ENCODE measurements at regions not wholly inside any gene's neighbourhood (a gene's known extent, or its start where the extent isn't known, plus 50 kb on each side); places are given as distances from the start of the nearest gene placed in this dataset.

DNA sequence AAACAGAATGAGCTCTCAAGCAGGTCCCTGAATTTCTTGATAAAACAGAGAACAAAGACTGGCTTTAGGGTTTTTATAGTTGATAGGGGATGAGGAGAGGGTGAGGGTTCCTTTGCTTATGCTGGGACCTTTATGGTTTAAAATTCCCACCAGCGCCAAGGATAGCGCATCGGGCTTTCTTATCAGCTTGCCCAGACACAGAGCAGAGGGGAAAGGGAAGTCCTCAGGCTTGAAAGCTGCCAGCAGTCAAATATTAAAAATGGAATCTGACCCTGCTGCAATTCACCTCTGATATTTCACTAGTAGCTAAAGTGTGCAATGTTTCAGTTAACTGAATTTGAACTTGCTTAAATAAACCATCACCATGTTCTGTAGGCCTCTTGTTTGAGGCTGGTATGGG lies 55.0 kb upstream of the EPHA3 start:
- no peaks in the 10 kb centered on the region for H3F3A ChIP-seq (replicated peaks; ENCODE audit: insufficient read depth)
- ChIA-PET POLR2A (no interaction called here), CTCF (no interaction called here)
- H4K20me1 ChIP-seq (ENCODE audit: insufficient read depth), result no peaks in the 10 kb centered on the region
- TF ChIP-seq FOXM1 (IDR thresholded peaks at IDR 0.05; ENCODE audit: low read depth) (no peak), RAD21 (IDR thresholded peaks at IDR 0.05; ENCODE audit: low read length) (no peak), RXRA (IDR thresholded peaks at IDR 0.05; ENCODE audit: borderline replicate concordance, low read depth) (no peak), YY1 (IDR thresholded peaks at IDR 0.05; ENCODE audit: low read depth) (no peak), RCOR1 (IDR thresholded peaks at IDR 0.05; ENCODE audit: low read length) (no peak), SIN3A (IDR thresholded peaks at IDR 0.05; ENCODE audit: borderline replicate concordance, low read depth, low read length) (no peak), IRF3 (IDR thresholded peaks at IDR 0.05; ENCODE audit: low read depth, low read length) (no peak), MXI1 (IDR thresholded peaks at IDR 0.05; ENCODE audit: low read depth, low read length) (no peak)
- H3K9me3 ChIP-seq, result no peaks in the 10 kb centered on the region
- no peak for DNase-seq
- no peak overlapping the region for H3K27ac ChIP-seq (ENCODE audit: low read depth in 2 of 2, low read length in 1 of 2)
- H3K9ac ChIP-seq, result no peak overlapping the region
- H3K27me3 ChIP-seq (ENCODE audit: insufficient read depth), result no peaks in the 10 kb centered on the region
- no peaks in the 10 kb centered on the region for H3K36me3 ChIP-seq (replicated peaks in 1 of 2; ENCODE audit: control insufficient read depth in 1 of 2, insufficient read depth in 2 of 2, low read length in 1 of 2)
- no peaks in the 10 kb centered on the region for H3K4me1 ChIP-seq (ENCODE audit: control insufficient read depth in 1 of 2, insufficient read depth in 2 of 2, low read depth in 1 of 2, low read length in 1 of 2)
- no peak overlapping the region for H2AFZ ChIP-seq (ENCODE audit: low read depth)
- H3K4me3 ChIP-seq (ENCODE audit: low read depth in 2 of 2, low read length in 1 of 2), result no peak overlapping the region
- 0% methylated on average over 2 of the region's 3 CpGs for WGBS (ENCODE audit: low lambda C conversion rate)
- no peaks in the 10 kb centered on the region for H3K9me2 ChIP-seq
- no peak overlapping the region for H3K4me2 ChIP-seq
- no peaks in the 10 kb centered on the region for H3K79me2 ChIP-seq (ENCODE audit: insufficient read depth)

- TF ChIP-seq JUND (IDR thresholded peaks at IDR 0.05) (no peak), NFIC (IDR thresholded peaks at IDR 0.05; ENCODE audit: borderline replicate concordance) (no peak), EZH2phosphoT487 (IDR thresholded peaks at IDR 0.05; ENCODE audit: borderline replicate concordance, low read depth) (no peak), GATA2 (CRISPR knock-in tag; IDR thresholded peaks at IDR 0.05) (no peak), FOXM1 (IDR thresholded peaks at IDR 0.05; ENCODE audit: low read depth) (no peak), MXI1 (IDR thresholded peaks at IDR 0.05; ENCODE audit: low read depth, low read length) (no peak), MAX (IDR thresholded peaks at IDR 0.05; ENCODE audit: low read depth) (no peak), TEAD4 (IDR thresholded peaks at IDR 0.05; ENCODE audit: borderline replicate concordance, insufficient read depth) (no peak), GABPA (IDR thresholded peaks at IDR 0.05; ENCODE audit: low read depth) (no peak), RAD21 (IDR thresholded peaks at IDR 0.05; ENCODE audit: low read length) (no peak), CHD2 (IDR thresholded peaks at IDR 0.05; ENCODE audit: low read length, partially characterized antibody) (no peak), IRF3 (IDR thresholded peaks at IDR 0.05; ENCODE audit: low read depth, low read length) (no peak), FOXJ3 (CRISPR knock-in tag; IDR thresholded peaks at IDR 0.05) (no peak)
- TF ChIP-seq, protein P1, sequence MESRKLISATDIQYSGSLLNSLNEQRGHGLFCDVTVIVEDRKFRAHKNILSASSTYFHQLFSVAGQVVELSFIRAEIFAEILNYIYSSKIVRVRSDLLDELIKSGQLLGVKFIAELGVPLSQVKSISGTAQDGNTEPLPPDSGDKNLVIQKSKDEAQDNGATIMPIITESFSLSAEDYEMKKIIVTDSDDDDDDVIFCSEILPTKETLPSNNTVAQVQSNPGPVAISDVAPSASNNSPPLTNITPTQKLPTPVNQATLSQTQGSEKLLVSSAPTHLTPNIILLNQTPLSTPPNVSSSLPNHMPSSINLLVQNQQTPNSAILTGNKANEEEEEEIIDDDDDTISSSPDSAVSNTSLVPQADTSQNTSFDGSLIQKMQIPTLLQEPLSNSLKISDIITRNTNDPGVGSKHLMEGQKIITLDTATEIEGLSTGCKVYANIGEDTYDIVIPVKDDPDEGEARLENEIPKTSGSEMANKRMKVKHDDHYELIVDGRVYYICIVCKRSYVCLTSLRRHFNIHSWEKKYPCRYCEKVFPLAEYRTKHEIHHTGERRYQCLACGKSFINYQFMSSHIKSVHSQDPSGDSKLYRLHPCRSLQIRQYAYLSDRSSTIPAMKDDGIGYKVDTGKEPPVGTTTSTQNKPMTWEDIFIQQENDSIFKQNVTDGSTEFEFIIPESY (IDR thresholded peaks at IDR 0.05; ENCODE audit: borderline replicate concordance, low read depth), result no peak
- TF ChIP-seq, protein P2, sequence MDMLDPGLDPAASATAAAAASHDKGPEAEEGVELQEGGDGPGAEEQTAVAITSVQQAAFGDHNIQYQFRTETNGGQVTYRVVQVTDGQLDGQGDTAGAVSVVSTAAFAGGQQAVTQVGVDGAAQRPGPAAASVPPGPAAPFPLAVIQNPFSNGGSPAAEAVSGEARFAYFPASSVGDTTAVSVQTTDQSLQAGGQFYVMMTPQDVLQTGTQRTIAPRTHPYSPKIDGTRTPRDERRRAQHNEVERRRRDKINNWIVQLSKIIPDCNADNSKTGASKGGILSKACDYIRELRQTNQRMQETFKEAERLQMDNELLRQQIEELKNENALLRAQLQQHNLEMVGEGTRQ (IDR thresholded peaks at IDR 0.05; ENCODE audit: borderline replicate concordance, low read depth, low read length), result no peak
- CTCF ChIA-PET, result no interaction called here
- Histone ChIP-seq H3F3A (replicated peaks; ENCODE audit: insufficient read depth) (no peaks in the 10 kb centered on the region), H3K27me3 (ENCODE audit: insufficient read depth) (no peaks in the 10 kb centered on the region), H3K4me2 (no peak overlapping the region), H3K9me2 (no peaks in the 10 kb centered on the region), H3K27ac (ENCODE audit: low read depth in 2 of 2, low read length in 1 of 2) (no peak overlapping the region), H2AFZ (ENCODE audit: low read depth) (no peak overlapping the region), H3K79me2 (ENCODE audit: insufficient read depth) (no peaks in the 10 kb centered on the region), H3K9ac (no peak overlapping the region), H4K20me1 (ENCODE audit: insufficient read depth) (no peaks in the 10 kb centered on the region), H3K36me3 (replicated peaks in 1 of 2; ENCODE audit: control insufficient read depth in 1 of 2, insufficient read depth in 2 of 2, low read length in 1 of 2) (no peaks in the 10 kb centered on the region), H3K4me1 (ENCODE audit: control insufficient read depth in 1 of 2, insufficient read depth in 2 of 2, low read depth in 1 of 2, low read length in 1 of 2) (no peaks in the 10 kb centered on the region), H3K4me3 (ENCODE audit: low read depth in 2 of 2, low read length in 1 of 2) (no peak overlapping the region), H3K9me3 (no peaks in the 10 kb centered on the region)
- 1% methylated on average over 4 of the region's 4 CpGs for WGBS (ENCODE audit: low lambda C conversion rate)
- no peak for DNase-seq
- POLR2A ChIA-PET, result no interaction called here
Measured at GRCh38 chr3:89057398-89057797, 50.0 kb upstream of the EPHA3 start.
